GM12873 (cell line): ENCODE measurements at regions not wholly inside any gene's neighbourhood (a gene's known extent, or its start where the extent isn't known, plus 50 kb on each side); places are given as distances from the start of the nearest gene placed in this dataset.
A peak's percentile ranks its signal among the peaks of the same experiment; 100 is the strongest.

ENCODE experiments used
- TF ChIP-seq, protein P1 (sequence below): IDR thresholded peaks from 2 replicates; pipeline ENCODE4 v1.5.1; 2012; ENCODE audit warnings: low read depth, mild to moderate bottlenecking, moderate library complexity, low read length, control low read depth; ENCODE audit not compliant: insufficient read depth; ENCODE audit errors: missing control alignments

DNA sequence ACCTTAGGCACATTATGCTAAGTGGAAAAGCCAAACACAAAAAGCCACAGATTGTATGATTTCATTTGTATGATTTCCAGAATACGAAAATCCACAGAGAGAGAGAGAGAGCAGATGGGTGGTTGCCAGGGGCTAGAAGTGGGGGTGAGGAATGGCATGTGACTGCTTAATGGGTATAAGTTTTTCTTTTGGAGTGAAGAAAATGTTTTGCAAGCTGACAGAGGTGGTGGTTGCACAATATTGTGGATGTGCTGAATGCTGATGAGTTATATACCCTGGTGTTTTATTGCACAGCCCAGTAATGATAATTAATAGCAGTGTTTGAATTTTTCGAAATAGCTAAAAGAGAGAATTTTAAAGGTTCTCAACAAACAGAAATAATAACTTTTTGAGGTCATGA, 386.1 kb upstream of the HS3ST1 start:
- TF ChIP-seq, protein P1, sequence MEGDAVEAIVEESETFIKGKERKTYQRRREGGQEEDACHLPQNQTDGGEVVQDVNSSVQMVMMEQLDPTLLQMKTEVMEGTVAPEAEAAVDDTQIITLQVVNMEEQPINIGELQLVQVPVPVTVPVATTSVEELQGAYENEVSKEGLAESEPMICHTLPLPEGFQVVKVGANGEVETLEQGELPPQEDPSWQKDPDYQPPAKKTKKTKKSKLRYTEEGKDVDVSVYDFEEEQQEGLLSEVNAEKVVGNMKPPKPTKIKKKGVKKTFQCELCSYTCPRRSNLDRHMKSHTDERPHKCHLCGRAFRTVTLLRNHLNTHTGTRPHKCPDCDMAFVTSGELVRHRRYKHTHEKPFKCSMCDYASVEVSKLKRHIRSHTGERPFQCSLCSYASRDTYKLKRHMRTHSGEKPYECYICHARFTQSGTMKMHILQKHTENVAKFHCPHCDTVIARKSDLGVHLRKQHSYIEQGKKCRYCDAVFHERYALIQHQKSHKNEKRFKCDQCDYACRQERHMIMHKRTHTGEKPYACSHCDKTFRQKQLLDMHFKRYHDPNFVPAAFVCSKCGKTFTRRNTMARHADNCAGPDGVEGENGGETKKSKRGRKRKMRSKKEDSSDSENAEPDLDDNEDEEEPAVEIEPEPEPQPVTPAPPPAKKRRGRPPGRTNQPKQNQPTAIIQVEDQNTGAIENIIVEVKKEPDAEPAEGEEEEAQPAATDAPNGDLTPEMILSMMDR: no peak

DNA sequence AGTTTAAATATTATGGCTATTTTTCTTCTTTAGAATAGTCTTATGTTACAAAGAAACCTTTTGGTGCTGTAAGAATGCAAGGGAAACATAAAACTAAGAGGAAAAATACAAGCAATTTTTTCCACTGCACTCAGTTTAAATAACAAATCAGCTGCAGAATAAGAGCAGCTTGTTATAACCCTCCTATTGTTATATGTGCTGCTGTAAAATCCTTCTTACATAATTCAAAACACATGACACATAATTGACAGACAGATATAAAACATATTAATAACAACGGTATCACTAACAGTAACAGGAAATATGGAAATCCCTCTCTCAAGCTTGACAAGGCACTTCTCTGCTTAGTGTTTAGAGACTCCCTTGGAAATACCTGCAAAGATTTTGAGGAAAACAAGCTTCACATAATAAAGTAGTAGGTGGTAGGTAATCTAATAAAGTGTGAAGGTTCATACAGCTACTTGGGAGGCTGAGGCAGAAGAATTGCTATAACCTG, 385.3 kb upstream of the HS3ST1 start:
- TF ChIP-seq, protein P1: no peak

DNA sequence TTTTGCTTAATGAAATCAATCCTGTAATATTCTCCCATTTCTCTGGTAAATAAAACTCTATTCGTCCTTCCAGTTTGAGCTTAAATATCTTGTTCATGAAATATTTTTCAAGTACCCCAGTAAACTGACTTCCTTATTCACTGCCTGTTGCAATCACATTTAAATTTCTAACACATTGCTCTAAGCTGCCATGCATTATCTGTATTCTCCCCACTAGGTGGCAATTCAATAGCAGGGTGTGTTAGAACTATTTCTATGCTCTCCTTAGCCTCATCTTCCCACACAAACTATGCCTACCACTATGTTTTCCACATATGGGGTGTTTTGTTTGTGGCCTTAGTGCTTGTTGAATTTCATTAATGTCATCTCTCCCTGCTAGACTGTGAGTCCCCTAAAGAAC, 377.1 kb upstream of the HS3ST1 start:
- TF ChIP-seq, protein P1: peak; percentile 41

DNA sequence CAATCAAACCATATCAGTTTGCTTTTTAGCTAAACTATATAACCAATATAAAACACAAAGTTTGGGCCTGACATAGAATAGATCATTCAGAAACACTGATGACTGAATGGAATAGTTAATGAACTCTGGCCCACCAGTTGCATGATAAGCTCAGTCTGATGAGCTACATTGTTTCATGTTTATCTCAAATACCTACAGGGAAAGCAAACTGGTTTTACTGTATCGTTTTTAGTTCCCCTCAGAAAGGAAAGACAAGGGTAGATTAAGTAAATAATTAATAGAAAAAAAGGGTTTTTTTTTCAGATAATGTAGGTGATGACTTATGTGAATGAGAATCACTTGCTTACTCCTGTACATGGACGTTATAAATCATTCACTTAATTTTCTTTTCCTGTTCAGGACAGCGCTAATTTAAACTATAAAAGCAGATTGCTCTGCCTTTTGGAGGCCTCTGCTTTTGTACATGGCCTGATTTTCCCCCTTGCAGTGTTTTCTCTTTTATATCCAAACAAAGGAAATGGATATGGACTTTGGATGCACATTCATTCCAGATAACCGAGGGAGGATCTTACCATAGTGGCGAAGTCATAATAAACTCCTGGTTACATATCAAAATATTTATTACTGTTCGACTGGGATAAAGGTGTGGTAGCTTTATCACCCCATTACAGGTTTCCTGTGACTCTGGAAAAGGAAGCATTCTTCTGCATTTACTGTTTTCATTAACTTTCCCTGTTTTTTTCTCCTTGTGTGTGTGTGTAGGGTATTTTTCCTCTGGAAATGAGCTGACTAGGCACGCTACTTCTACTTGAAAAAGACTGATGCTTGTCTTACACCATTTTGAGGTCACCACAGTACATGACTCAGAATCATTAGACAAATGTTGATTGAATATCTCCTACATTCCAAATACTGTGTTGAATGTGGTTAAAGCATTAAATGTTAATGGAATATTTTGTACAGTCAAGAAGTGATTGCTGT, 373.1 kb upstream of the HS3ST1 start:
- TF ChIP-seq, protein P1: no peak

GRCh38 chr4:11799196-11799595, 370.5 kb upstream of the HS3ST1 start:
- TF ChIP-seq, protein P1: no peak

GRCh38 chr4:11791797-11792196, 363.1 kb upstream of the HS3ST1 start:
- TF ChIP-seq, protein P1: no peak

DNA sequence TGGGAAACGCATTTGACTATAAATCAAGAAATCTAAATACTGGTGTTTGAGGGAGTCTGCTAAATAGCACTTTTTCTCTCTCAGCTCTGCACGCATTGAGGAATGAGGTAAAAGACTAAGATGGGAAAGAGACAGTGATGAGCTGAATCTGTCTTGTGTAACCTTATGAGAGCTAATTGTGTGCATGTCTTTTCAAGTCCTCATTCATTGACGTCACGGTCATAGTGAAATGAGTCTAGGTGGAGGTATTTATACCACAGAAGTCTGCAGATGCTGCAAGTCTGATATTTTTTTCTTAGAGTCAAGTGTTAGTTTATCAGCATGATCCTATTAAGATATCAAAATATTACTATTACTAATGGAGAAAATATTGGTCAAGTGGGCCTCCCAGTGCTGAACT, 361.5 kb upstream of the HS3ST1 start:
- TF ChIP-seq, protein P1: no peak
